Testis (tissue), 2 donors: ENCODE measurements at regions not wholly inside any gene's neighbourhood (a gene's known extent, or its start where the extent isn't known, plus 50 kb on each side); places are given as distances from the start of the nearest gene placed in this dataset.

ENCODE experiments used
- POLR2A ChIP-seq: fragments of 450-650 bp; IDR thresholded peaks from one replicate; pipeline ENCODE4 v1.6.1; 2017; ENCODE audit warnings: antibody characterized with exemption, mild to moderate bottlenecking, moderate library complexity
- TF ChIP-seq, protein P1 (sequence below), 3 experiments: fragments of 450-650 bp in 2 of 3; fragments of 200-600 bp in 1 of 3; sonication (generic) in 1 of 3; IDR thresholded peaks; one replicate each; pipeline ENCODE4 v1.5.1; 2016 to 2019; ENCODE audit warnings: antibody characterized with exemption in 3 of 3, mild to moderate bottlenecking in 2 of 3, moderate library complexity in 1 of 3

GRCh38 chr11:134857035-134857434 lies 445.0 kb upstream of the B3GAT1 start:
- TF ChIP-seq, protein P1, sequence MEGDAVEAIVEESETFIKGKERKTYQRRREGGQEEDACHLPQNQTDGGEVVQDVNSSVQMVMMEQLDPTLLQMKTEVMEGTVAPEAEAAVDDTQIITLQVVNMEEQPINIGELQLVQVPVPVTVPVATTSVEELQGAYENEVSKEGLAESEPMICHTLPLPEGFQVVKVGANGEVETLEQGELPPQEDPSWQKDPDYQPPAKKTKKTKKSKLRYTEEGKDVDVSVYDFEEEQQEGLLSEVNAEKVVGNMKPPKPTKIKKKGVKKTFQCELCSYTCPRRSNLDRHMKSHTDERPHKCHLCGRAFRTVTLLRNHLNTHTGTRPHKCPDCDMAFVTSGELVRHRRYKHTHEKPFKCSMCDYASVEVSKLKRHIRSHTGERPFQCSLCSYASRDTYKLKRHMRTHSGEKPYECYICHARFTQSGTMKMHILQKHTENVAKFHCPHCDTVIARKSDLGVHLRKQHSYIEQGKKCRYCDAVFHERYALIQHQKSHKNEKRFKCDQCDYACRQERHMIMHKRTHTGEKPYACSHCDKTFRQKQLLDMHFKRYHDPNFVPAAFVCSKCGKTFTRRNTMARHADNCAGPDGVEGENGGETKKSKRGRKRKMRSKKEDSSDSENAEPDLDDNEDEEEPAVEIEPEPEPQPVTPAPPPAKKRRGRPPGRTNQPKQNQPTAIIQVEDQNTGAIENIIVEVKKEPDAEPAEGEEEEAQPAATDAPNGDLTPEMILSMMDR (IDR thresholded peaks at IDR 0.05) = no peak
- TF ChIP-seq POLR2A = no peak
